ENCODE measurements at regions not wholly inside any gene's neighbourhood (a gene's known extent, or its start where the extent isn't known, plus 50 kb on each side); places are given as distances from the start of the nearest gene placed in this dataset.
"Not testable (repeated sequence)": the region's sequence is repeated elsewhere in the genome, so short reads cannot be mapped to it uniquely, and the experiment has no call there.

DNA sequence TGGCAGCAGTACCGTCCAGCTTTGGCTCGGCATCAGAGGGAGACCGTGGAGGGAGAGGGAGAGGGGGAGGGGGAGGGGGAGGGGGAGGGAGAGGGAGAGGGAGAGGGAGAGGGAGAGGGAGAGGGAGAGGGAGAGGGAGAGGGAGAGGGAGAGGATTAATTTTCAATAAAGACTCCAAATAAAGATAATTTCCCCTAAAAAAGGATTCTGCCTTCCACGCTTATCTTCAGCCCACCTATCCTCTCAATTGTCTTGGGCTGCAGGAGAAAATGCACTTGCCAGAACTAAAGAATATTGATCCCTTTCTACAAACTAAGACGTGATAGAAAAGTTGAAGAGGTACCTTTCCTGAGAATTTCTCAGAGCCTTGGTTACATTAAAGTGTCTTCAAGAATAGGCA, 206.9 kb upstream of the CBLB start:
- TF ChIP-seq CTCF (IDR thresholded peaks at IDR 0.05); EP300 (IDR thresholded peaks at IDR 0.05; ENCODE audit: low read depth); POLR2AphosphoS5 (IDR thresholded peaks at IDR 0.05); POLR2A (IDR thresholded peaks at IDR 0.05): not testable (repeated sequence)

All from transverse colon (tissue), 4 donors.